ENCODE measurements at regions not wholly inside any gene's neighbourhood (a gene's known extent, or its start where the extent isn't known, plus 50 kb on each side); places are given as distances from the start of the nearest gene placed in this dataset.

GRCh38 chr6:134610411-134610810 is 292.5 kb upstream of the SGK1 start:
- no peaks in the 10 kb centered on the region for H3K36me3 ChIP-seq
- intact Hi-C loops (cut with DNase I) = no loop called here
- H3K4me3 ChIP-seq = no peak overlapping the region
- H3K27ac ChIP-seq = no peak overlapping the region
- TF ChIP-seq CTCF (IDR thresholded peaks at IDR 0.05) = no peak
- H3K9me3 ChIP-seq = no peaks in the 10 kb centered on the region
- H3K4me1 ChIP-seq = no peaks in the 10 kb centered on the region
- no peaks in the 10 kb centered on the region for H3K27me3 ChIP-seq
- no peak for DNase-seq (ENCODE audit: low spot score in 2 of 2)

- Histone ChIP-seq H3K4me1 (no peaks in the 10 kb centered on the region), H3K9me3 (no peaks in the 10 kb centered on the region), H3K27ac (no peak overlapping the region), H3K4me3 (no peak overlapping the region), H3K36me3 (no peaks in the 10 kb centered on the region), H3K27me3 (no peaks in the 10 kb centered on the region)
- TF ChIP-seq CTCF (IDR thresholded peaks at IDR 0.05) = no peak
- intact Hi-C loops (cut with DNase I) = no loop called here
- no peak for DNase-seq (ENCODE audit: low spot score in 2 of 2)
Observed at GRCh38 chr6:134609716-134610261, 291.9 kb upstream of the SGK1 start.

- DNase-seq (ENCODE audit: low spot score in 2 of 2) = no peak
- Histone ChIP-seq H3K4me1 (no peaks in the 10 kb centered on the region), H3K9me3 (no peaks in the 10 kb centered on the region), H3K27ac (no peak overlapping the region), H3K4me3 (no peak overlapping the region), H3K27me3 (no peaks in the 10 kb centered on the region), H3K36me3 (no peaks in the 10 kb centered on the region)
- intact Hi-C loops (cut with DNase I) = no loop called here
- no peak for TF ChIP-seq CTCF (IDR thresholded peaks at IDR 0.05)
Observed at GRCh38 chr6:134607411-134607810, 289.5 kb upstream of the SGK1 start.

DNA sequence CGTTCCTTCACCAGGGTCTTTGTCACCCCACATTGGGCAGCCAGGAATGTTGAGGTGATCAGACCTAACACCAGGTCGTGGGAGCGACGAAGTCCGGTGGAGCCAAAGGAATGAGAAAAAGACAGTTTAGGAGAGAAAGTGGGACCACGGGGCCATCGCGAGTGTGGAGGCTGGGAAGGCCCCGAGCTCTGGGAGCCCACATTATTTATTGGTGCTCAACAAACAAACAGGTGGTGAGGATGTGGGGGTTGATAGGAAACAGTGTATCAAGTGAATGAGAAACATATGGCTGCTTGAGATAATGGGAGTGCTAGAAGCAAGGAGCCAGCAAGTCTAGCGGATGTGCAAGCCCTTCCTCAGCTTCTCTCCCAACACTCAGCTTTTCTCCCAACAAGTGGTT is 287.1 kb upstream of the SGK1 start:
- no peak for TF ChIP-seq CTCF (IDR thresholded peaks at IDR 0.05)
- Histone ChIP-seq H3K4me3 (no peak overlapping the region), H3K27me3 (no peaks in the 10 kb centered on the region), H3K27ac (no peak overlapping the region), H3K36me3 (no peaks in the 10 kb centered on the region), H3K9me3 (no peaks in the 10 kb centered on the region), H3K4me1 (no peaks in the 10 kb centered on the region)
- intact Hi-C loops (cut with DNase I) = no loop called here
- no peak for DNase-seq (ENCODE audit: low spot score in 2 of 2)

DNA sequence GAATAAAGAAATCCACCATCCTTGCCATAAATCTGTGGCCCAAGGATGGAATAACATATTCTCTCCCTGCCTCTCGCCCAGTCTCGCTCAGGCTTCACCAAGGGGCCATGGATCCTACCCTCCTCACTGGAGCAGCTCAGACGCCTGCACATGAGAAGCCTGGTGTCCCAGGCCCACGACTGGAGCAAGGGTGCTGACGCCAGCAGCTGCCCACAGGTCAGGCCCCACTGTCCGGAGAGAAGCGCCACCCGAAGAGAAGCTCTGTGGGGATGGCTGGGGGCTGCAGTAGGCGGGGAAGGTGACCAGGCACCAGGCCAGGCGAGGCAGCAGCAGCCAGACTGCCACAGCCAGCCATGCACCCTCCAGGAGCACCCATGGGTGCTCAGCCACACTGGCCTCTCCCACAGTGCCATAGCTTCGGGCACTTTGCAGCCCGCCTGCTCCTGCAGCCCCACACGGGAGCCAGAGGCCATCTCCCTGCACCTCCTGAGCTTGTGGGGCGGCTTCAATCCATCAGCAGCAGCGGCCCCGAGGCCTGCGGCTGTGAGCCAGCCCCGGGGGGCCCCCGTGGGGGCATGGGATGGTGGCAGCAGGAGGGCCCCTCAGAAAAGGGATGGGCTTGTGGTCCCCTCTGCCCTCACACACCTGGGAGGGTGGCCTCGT is 286.2 kb upstream of the SGK1 start:
- no peak overlapping the region for H3K27ac ChIP-seq
- no peak for DNase-seq (ENCODE audit: low spot score in 2 of 2)
- H3K36me3 ChIP-seq = no peaks in the 10 kb centered on the region
- H3K27me3 ChIP-seq = no peaks in the 10 kb centered on the region
- TF ChIP-seq CTCF (IDR thresholded peaks at IDR 0.05) = no peak
- intact Hi-C loops (cut with DNase I) = no loop called here
- H3K4me1 ChIP-seq = no peaks in the 10 kb centered on the region
- H3K4me3 ChIP-seq = no peak overlapping the region
- no peaks in the 10 kb centered on the region for H3K9me3 ChIP-seq

DNA sequence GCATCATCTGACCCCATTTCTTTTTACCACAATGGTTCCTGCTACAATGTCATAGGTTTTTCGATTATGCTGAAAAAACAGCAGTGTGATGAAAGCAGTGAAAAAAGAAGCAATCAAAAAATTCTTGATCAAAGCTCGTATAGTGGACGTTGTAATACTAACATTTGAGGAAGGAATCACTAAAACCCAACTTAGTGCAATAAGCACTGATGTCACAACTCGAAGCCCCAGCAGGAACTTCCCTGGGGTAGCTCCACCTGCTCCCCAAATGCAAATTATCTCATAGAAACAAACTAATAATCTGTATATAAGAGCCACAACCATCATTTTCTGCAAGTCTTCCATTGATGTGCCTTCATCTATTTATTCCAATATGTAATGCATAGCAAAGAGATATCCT is 285.6 kb upstream of the SGK1 start:
- H3K4me3 ChIP-seq = no peak overlapping the region
- DNase-seq (ENCODE audit: low spot score in 2 of 2) = no peak
- intact Hi-C loops (cut with DNase I) = no loop called here
- no peak overlapping the region for H3K27ac ChIP-seq
- H3K36me3 ChIP-seq = no peaks in the 10 kb centered on the region
- H3K27me3 ChIP-seq = no peaks in the 10 kb centered on the region
- no peaks in the 10 kb centered on the region for H3K9me3 ChIP-seq
- H3K4me1 ChIP-seq = no peaks in the 10 kb centered on the region
- TF ChIP-seq CTCF (IDR thresholded peaks at IDR 0.05) = no peak

Measured in ascending aorta (tissue), 2 donors.